H1 (cell line): ENCODE measurements at regions not wholly inside any gene's neighbourhood (a gene's known extent, or its start where the extent isn't known, plus 50 kb on each side); places are given as distances from the start of the nearest gene placed in this dataset.

Source experiments
- CTCF ChIA-PET: fragments of 300-600 bp; sonication (Branson Sonifier 250); formaldehyde crosslinking; loops from one replicate; lab custom pipeline; 2021; ENCODE audit not compliant: partially characterized antibody; lab: Charles Lee
- POLR2A ChIA-PET: fragments of 300-600 bp; sonication (Branson Sonifier 250); formaldehyde crosslinking; loops from one replicate; lab custom pipeline; 2021; ENCODE audit warnings: inconsistent platforms; ENCODE audit not compliant: partially characterized antibody; lab: Charles Lee
- DNase-seq, 2 experiments: peaks; one replicate each; pipeline versions ENCODE4 v3.0.0 to v3.0.0-alpha.2; 2010 to 2022; ENCODE audit warnings: low spot score in 2 of 2, low read depth in 1 of 2, mixed read lengths in 1 of 2
- FAIRE-seq: peaks from 2 replicates; lab custom pipeline; 2011; peaks lifted over from hg19 to GRCh38; lab: Jason Lieb, UNC
- H2AFZ ChIP-seq: 2 replicates; pipeline ENCODE4 v1.8.1; 2012; ENCODE audit warnings: low read length, inconsistent platforms
- H2AK5ac ChIP-seq: 2 replicates; pipeline ENCODE4 v1.6.1; 2013; ENCODE audit warnings: low read depth, low read length
- H2BK120ac ChIP-seq: replicated peaks from 2 replicates; pipeline ENCODE3; 2013; ENCODE audit warnings: low read depth, low read length, inconsistent platforms
- H2BK12ac ChIP-seq: 2 replicates; pipeline ENCODE4 v1.6.1; 2013; ENCODE audit warnings: low read depth, low read length
- H2BK15ac ChIP-seq: 2 replicates; pipeline ENCODE4 v1.6.1; 2013; ENCODE audit warnings: low read length
- H2BK20ac ChIP-seq: 2 replicates; pipeline ENCODE4 v1.6.1; 2013; ENCODE audit warnings: low read length
- H2BK5ac ChIP-seq: 2 replicates; pipeline ENCODE4 v1.6.1; 2013; ENCODE audit warnings: low read depth, low read length
- H3K14ac ChIP-seq: 2 replicates; pipeline ENCODE4 v1.6.1; 2013; ENCODE audit warnings: inconsistent platforms; ENCODE audit not compliant: insufficient read length
- H3K18ac ChIP-seq: 2 replicates; pipeline ENCODE4 v1.6.1; 2013; ENCODE audit warnings: low read length; ENCODE audit errors: extremely low read depth
- H3K23ac ChIP-seq: 2 replicates; pipeline ENCODE4 v1.6.1; 2013; ENCODE audit warnings: inconsistent platforms; ENCODE audit not compliant: insufficient read length
- H3K23me2 ChIP-seq: 2 replicates; pipeline ENCODE4 v1.6.1; 2013; ENCODE audit warnings: low read depth, low read length
- H3K27ac ChIP-seq: 2 replicates; pipeline ENCODE4 v1.6.1; 2011; ENCODE audit warnings: low read depth, low read length, inconsistent platforms
- H3K27me3 ChIP-seq, 4 experiments: replicated peaks in 1 of 4; 1 replicate in 1 of 4; 2 replicates in 3 of 4; pipeline versions ENCODE4 v1.6.1 to v1.8.1; 2011 to 2013; ENCODE audit warnings: low read length in 3 of 4, mild to moderate bottlenecking in 3 of 4, inconsistent platforms in 2 of 4, mixed read lengths in 2 of 4, moderate library complexity in 1 of 4; ENCODE audit not compliant: control insufficient read depth in 3 of 4, insufficient read depth in 3 of 4; ENCODE audit errors: extremely low read depth in 1 of 4
- H3K36me3 ChIP-seq, 4 experiments: 2 replicates each; pipeline versions ENCODE4 v1.6.1 to v1.8.1; 2011 to 2013; ENCODE audit warnings: mild to moderate bottlenecking in 4 of 4, low read length in 3 of 4, moderate library complexity in 2 of 4, control low read depth in 1 of 4, inconsistent platforms in 1 of 4; ENCODE audit not compliant: insufficient read depth in 4 of 4, control insufficient read depth in 2 of 4
- H3K4ac ChIP-seq: replicated peaks from 2 replicates; pipeline ENCODE3; 2013; ENCODE audit warnings: low read length, low read depth, mixed read lengths, inconsistent platforms; ENCODE audit not compliant: insufficient read length
- H3K4me1 ChIP-seq, 4 experiments: replicated peaks in 1 of 4; 1 replicate in 1 of 4; 2 replicates in 3 of 4; pipeline versions ENCODE4 v1.6.1 to v1.8.1; 2011 to 2013; ENCODE audit warnings: low read length in 3 of 4, inconsistent platforms in 2 of 4, mixed read lengths in 1 of 4; ENCODE audit not compliant: insufficient read depth in 4 of 4, control insufficient read depth in 3 of 4
- H3K4me2 ChIP-seq, 2 experiments: 2 replicates each; pipeline versions ENCODE4 v1.6.1 to v1.8.1; 2011 to 2013; ENCODE audit warnings: low read depth in 2 of 2, low read length in 2 of 2, control low read depth in 1 of 2, inconsistent platforms in 1 of 2, mild to moderate bottlenecking in 1 of 2; ENCODE audit not compliant: insufficient read depth in 1 of 2
- H3K4me3 ChIP-seq, 4 experiments: fragments of 200-600, 300-600 bp in 1 of 4; sonication (generic), shearing (Covaris generic), sonication (Bioruptor Twin) in 1 of 4; 2 replicates each; pipeline versions ENCODE4 v1.5.1 to v1.8.1; 2011 to 2016; ENCODE audit warnings: low read length in 4 of 4, low read depth in 3 of 4, control low read depth in 2 of 4, inconsistent platforms in 2 of 4, mild to moderate bottlenecking in 2 of 4, mixed read lengths in 1 of 4, moderate library complexity in 1 of 4; ENCODE audit not compliant: insufficient read depth in 2 of 4; ENCODE audit errors: extremely low read depth in 1 of 4
- H3K56ac ChIP-seq: replicated peaks from 2 replicates; pipeline ENCODE3; 2013; ENCODE audit warnings: low read depth, mild to moderate bottlenecking, mixed read lengths, low read length, inconsistent platforms; ENCODE audit not compliant: insufficient read length
- H3K79me1 ChIP-seq: 2 replicates; pipeline ENCODE4 v1.6.1; 2013; ENCODE audit warnings: low read depth, low read length, control low read depth
- H3K79me2 ChIP-seq, 2 experiments: 2 replicates each; pipeline versions ENCODE4 v1.6.1 to v1.8.1; 2012 to 2013; ENCODE audit warnings: low read length in 2 of 2, mild to moderate bottlenecking in 2 of 2, inconsistent platforms in 1 of 2; ENCODE audit not compliant: insufficient read depth in 2 of 2, control insufficient read depth in 1 of 2
- H3K9ac ChIP-seq, 4 experiments: replicated peaks in 1 of 4; 1 replicate in 1 of 4; 2 replicates in 3 of 4; pipeline versions ENCODE4 v1.6.1 to v1.8.1; 2011 to 2013; ENCODE audit warnings: low read depth in 3 of 4, low read length in 3 of 4, control low read depth in 2 of 4, mild to moderate bottlenecking in 2 of 4, moderate library complexity in 2 of 4, inconsistent platforms in 1 of 4; ENCODE audit errors: extremely low read depth in 1 of 4
- H3K9me3 ChIP-seq, 2 experiments: 2 replicates each; pipeline versions ENCODE4 v1.6.1 to v1.8.1; 2012 to 2013; ENCODE audit warnings: mild to moderate bottlenecking in 2 of 2, moderate library complexity in 2 of 2, control low read depth in 1 of 2, inconsistent platforms in 1 of 2, low read depth in 1 of 2, low read length in 1 of 2, mixed read lengths in 1 of 2; ENCODE audit not compliant: insufficient read depth in 2 of 2
- H4K20me1 ChIP-seq, 2 experiments: replicated peaks in 1 of 2; 2 replicates each; pipeline versions ENCODE3 to v1.8.1; 2011 to 2013; ENCODE audit warnings: inconsistent platforms in 2 of 2, low read length in 2 of 2, mild to moderate bottlenecking in 1 of 2; ENCODE audit not compliant: insufficient read depth in 2 of 2, control insufficient read depth in 1 of 2
- H4K5ac ChIP-seq: 2 replicates; pipeline ENCODE4 v1.6.1; 2013; ENCODE audit warnings: low read length, low read depth, mixed read lengths, inconsistent platforms; ENCODE audit not compliant: insufficient read length
- H4K8ac ChIP-seq: 2 replicates; pipeline ENCODE4 v1.8.0; 2013; ENCODE audit warnings: mild to moderate bottlenecking, moderate library complexity, low read length, inconsistent platforms; ENCODE audit not compliant: insufficient read depth; ENCODE audit errors: extremely low read depth
- H4K91ac ChIP-seq: replicated peaks from 2 replicates; pipeline ENCODE3; 2013; ENCODE audit warnings: low read length, mixed read lengths, inconsistent platforms; ENCODE audit not compliant: insufficient read length
- CEBPB ChIP-seq: IDR thresholded peaks from 2 replicates; pipeline ENCODE4 v1.6.1; 2012; ENCODE audit warnings: low read depth, low read length
- CHD2 ChIP-seq: IDR thresholded peaks from 2 replicates; pipeline ENCODE4 v1.6.1; 2012; ENCODE audit warnings: low read length, improper control_type of control experiment
- CREB1 ChIP-seq: IDR thresholded peaks from 2 replicates; pipeline ENCODE4 v1.6.1; 2012; ENCODE audit warnings: inconsistent platforms
- CTBP2 ChIP-seq: IDR thresholded peaks from 2 replicates; pipeline ENCODE4 v1.7.0; 2011; ENCODE audit warnings: borderline replicate concordance, mild to moderate bottlenecking, moderate library complexity, mixed read lengths, low read length; ENCODE audit not compliant: insufficient read depth, insufficient read length
- CTCF ChIP-seq, 3 experiments: IDR thresholded peaks; 1 replicate in 2 of 3; 2 replicates in 1 of 3; pipeline versions ENCODE4 v1.5.1 to v1.6.1; 2011; ENCODE audit warnings: low read length in 3 of 3, mild to moderate bottlenecking in 3 of 3, inconsistent platforms in 2 of 3, low read depth in 1 of 3, moderate library complexity in 1 of 3; ENCODE audit not compliant: insufficient read depth in 1 of 3; ENCODE audit errors: control extremely low read depth in 1 of 3
- HDAC2 ChIP-seq, 2 experiments: fragments of 300-600 bp in 1 of 2; sonication (generic) in 1 of 2; IDR thresholded peaks; 2 replicates each; pipeline ENCODE4 v1.6.1; 2011 to 2012; ENCODE audit warnings: low read depth in 2 of 2, low read length in 2 of 2, mild to moderate bottlenecking in 2 of 2, moderate library complexity in 2 of 2, borderline replicate concordance in 1 of 2, inconsistent platforms in 1 of 2
- NANOG ChIP-seq: IDR thresholded peaks from 2 replicates; pipeline ENCODE4 v1.6.1; 2011; ENCODE audit warnings: low read length, low read depth, mild to moderate bottlenecking, inconsistent platforms; ENCODE audit not compliant: insufficient read depth, poor library complexity, severe bottlenecking
- POLR2A ChIP-seq, 2 experiments: IDR thresholded peaks; 1 replicate in 1 of 2; 2 replicates in 1 of 2; pipeline ENCODE4 v1.6.1; 2011; ENCODE audit warnings: low read depth in 2 of 2, low read length in 2 of 2, mild to moderate bottlenecking in 2 of 2; ENCODE audit errors: control extremely low read depth in 1 of 2
- POLR2AphosphoS5 ChIP-seq: IDR thresholded peaks from 2 replicates; pipeline ENCODE4 v1.6.1; 2011; ENCODE audit warnings: low read depth, low read length
- RBBP5 ChIP-seq: IDR thresholded peaks from 2 replicates; pipeline ENCODE4 v1.7.1; 2012; ENCODE audit warnings: low read depth, mild to moderate bottlenecking, inconsistent platforms, low read length, moderate library complexity, borderline replicate concordance
- SAP30 ChIP-seq: fragments of 300-600 bp; sonication (generic); IDR thresholded peaks from 2 replicates; pipeline ENCODE4 v1.7.1; 2012; ENCODE audit warnings: low read length, moderate library complexity, mild to moderate bottlenecking, inconsistent platforms; ENCODE audit not compliant: insufficient read depth, insufficient replicate concordance
- TAF1 ChIP-seq: IDR thresholded peaks from 2 replicates; pipeline ENCODE4 v1.6.1; 2011; ENCODE audit warnings: mild to moderate bottlenecking, low read depth, low read length
- TCF12 ChIP-seq: IDR thresholded peaks from 2 replicates; pipeline ENCODE4 v1.6.1; 2011; ENCODE audit warnings: low read depth, mild to moderate bottlenecking, low read length
- WGBS, 2 experiments: shearing (Covaris generic) in 1 of 2; methylation state at CpG; one replicate each; pipeline versions ENCODE4 v1.1.6 to v1.1.7; 2013 to 2015; ENCODE audit warnings: low lambda C conversion rate in 2 of 2, mixed read lengths in 2 of 2, inconsistent platforms in 1 of 2, low coverage in 1 of 2, missing lambda C conversion rate in 1 of 2; ENCODE audit not compliant: insufficient replicate concordance in 2 of 2, insufficient coverage in 1 of 2, insufficient read length in 1 of 2; ENCODE audit errors: extremely low coverage in 1 of 2, missing lambda C conversion rate in 1 of 2; 5-methylcytosine and 5-hydroxymethylcytosine counted together

DNA sequence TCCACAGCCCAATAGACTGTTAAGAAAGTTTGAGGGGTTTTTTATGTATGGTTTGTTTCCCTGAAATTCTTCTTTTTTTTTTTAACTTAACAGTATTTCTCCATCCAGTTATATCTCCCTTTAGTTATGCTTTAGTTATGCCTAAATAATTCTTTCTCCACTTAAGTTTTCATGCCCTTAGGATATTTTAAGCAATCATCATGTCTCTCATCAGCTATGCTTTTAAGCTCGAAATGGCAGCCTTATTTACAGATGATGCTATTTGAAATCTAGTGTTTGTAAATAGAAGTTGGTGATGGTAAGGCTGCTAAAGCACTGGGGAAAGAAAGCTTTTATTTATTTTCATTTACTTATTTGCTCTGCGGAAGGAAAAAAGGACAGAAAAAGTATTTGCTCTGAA is 439.3 kb downstream of the TFAP2B start:
- Histone ChIP-seq H3K56ac (no peak overlapping the region), H3K23me2 (no peaks in the 10 kb centered on the region)
- WGBS, 2 experiments, result 85% methylated on average over 2 of the region's 2 CpGs; no CpG with 5 or more reads in 1 of the 2 experiments
- no peak for TF ChIP-seq HDAC2 (IDR thresholded peaks at IDR 0.05; ENCODE audit: borderline replicate concordance in 1 of 2, low read depth in 2 of 2, low read length in 2 of 2)
- TF ChIP-seq POLR2A (IDR thresholded peaks at IDR 0.05; ENCODE audit: control extremely low read depth in 1 of 2, low read depth in 2 of 2, low read length in 2 of 2), result no peak
- TF ChIP-seq TAF1, result no peak
- no peak for TF ChIP-seq CHD2
- no peak for TF ChIP-seq CTBP2
- no peak for TF ChIP-seq NANOG
- TF ChIP-seq RBBP5, result no peak
- TF ChIP-seq TCF12, result no peak
- no peak for TF ChIP-seq CREB1
- TF ChIP-seq CTCF (IDR thresholded peaks at IDR 0.05; ENCODE audit: control extremely low read depth in 1 of 3, insufficient read depth in 1 of 3, low read depth in 1 of 3, low read length in 3 of 3), result no peak
- TF ChIP-seq POLR2AphosphoS5, result no peak
- TF ChIP-seq CEBPB, result no peak
- TF ChIP-seq SAP30, result no peak

More for the DNA sequence above, 439.3 kb downstream of the TFAP2B start:
- Histone ChIP-seq H3K4me1 (no peaks in the 10 kb centered on the region), H3K36me3 (no peaks in the 10 kb centered on the region), H2BK12ac (no peak overlapping the region), H3K9me3 (no peaks in the 10 kb centered on the region), H2BK5ac (no peak overlapping the region), H4K20me1 (no peaks in the 10 kb centered on the region), H3K79me1 (no peaks in the 10 kb centered on the region), H3K4me2 (no peak overlapping the region), H3K18ac (no peak overlapping the region), H3K79me2 (no peaks in the 10 kb centered on the region), H3K23ac (no peak overlapping the region), H2BK120ac (no peak overlapping the region), H4K5ac (no peak overlapping the region), H3K4ac (no peak overlapping the region), H4K91ac (no peak overlapping the region), H2AFZ (no peak overlapping the region), H2BK20ac (no peak overlapping the region), H2BK15ac (no peak overlapping the region), H3K27ac (no peak overlapping the region), H3K4me3 (no peak overlapping the region), H3K9ac (no peak overlapping the region), H2AK5ac (no peak overlapping the region), H3K14ac (no peak overlapping the region), H4K8ac (no peak overlapping the region), H3K27me3 (peaks cover 0 to 1% (median 0%) of the 10 kb centered on the region in 4 experiments; a peak in 1 of 7 replicates)
- ChIA-PET POLR2A (no interaction called here), CTCF (interaction anchor here (0.6 kb wide), 1 partner anchor 149 kb away, joined by 3 read pairs; no protein-coding TSS in a partner anchor)
- DNase-seq (no peak), FAIRE-seq (no peak)
